ENCODE measurements at regions not wholly inside any gene's neighbourhood (a gene's known extent, or its start where the extent isn't known, plus 50 kb on each side); places are given as distances from the start of the nearest gene placed in this dataset.

- ATAC-seq (peak; percentile 89), DNase-seq (ENCODE audit: low spot score) (no peak)
- ChIA-PET CTCF (interaction anchor here (0.7 to 1.9 kb wide), 2 partner anchors 108 to 744 kb away, joined by 3 to 4 read pairs; no protein-coding TSS in a partner anchor), POLR2A (no interaction called here)
- H3K9me3 Mint-ChIP-seq: peaks cover 5% of the 10 kb centered on the region; the same call in 1 of the 2 replicates
- TF ChIP-seq SP1 (CRISPR knock-in tag; conservative IDR thresholded peaks at IDR 0.05) (0 out of 2 replicates have a peak, but pooled peaks have one; percentile 26), SOX15 (CRISPR knock-in tag; IDR thresholded peaks at IDR 0.05) (no peak), ARID4B (CRISPR knock-in tag; IDR thresholded peaks at IDR 0.05; ENCODE audit: borderline replicate concordance) (no peak), MYBL2 (CRISPR knock-in tag; IDR thresholded peaks at IDR 0.05) (no peak), ZNF423 (CRISPR knock-in tag; IDR thresholded peaks at IDR 0.05) (0 out of 2 replicates have a peak, but pooled peaks have one; percentile 16), HMGA2 (CRISPR knock-in tag; IDR thresholded peaks at IDR 0.05) (no peak), ATF6 (CRISPR knock-in tag; IDR thresholded peaks at IDR 0.05) (no peak)
- peak overlapping the region; percentile 35 for H3K27ac Mint-ChIP-seq
- no peak overlapping the region; the same call in 1 of the 2 replicates for H3K4me3 Mint-ChIP-seq
- no peaks in the 10 kb centered on the region for H3K36me3 Mint-ChIP-seq
- H3K27me3 Mint-ChIP-seq (ENCODE audit: low read depth): peaks cover 9% of the 10 kb centered on the region; the same call in 1 of the 2 replicates
- H3K4me1 Mint-ChIP-seq: peaks cover 32% of the 10 kb centered on the region
Measured at GRCh38 chr3:65277798-65278197, 590.0 kb upstream of the ADAMTS9 start.

- peaks cover 4% of the 10 kb centered on the region for H3K9me3 Mint-ChIP-seq
- no peak for DNase-seq (ENCODE audit: low spot score)
- POLR2A ChIA-PET: no interaction called here
- TF ChIP-seq ZNF396 (CRISPR knock-in tag; IDR thresholded peaks at IDR 0.05; ENCODE audit: borderline replicate concordance) (no peak), STAT6 (CRISPR knock-in tag; conservative IDR thresholded peaks at IDR 0.05; ENCODE audit: low read depth) (no peak), PRDM15 (CRISPR knock-in tag; IDR thresholded peaks at IDR 0.05) (no peak), OVOL2 (CRISPR knock-in tag; IDR thresholded peaks at IDR 0.05; ENCODE audit: borderline replicate concordance) (no peak), ETV6 (CRISPR knock-in tag; IDR thresholded peaks at IDR 0.05) (no peak), ZNF317 (CRISPR knock-in tag; IDR thresholded peaks at IDR 0.05; ENCODE audit: borderline replicate concordance, low read depth) (no peak), ATF2 (CRISPR knock-in tag; IDR thresholded peaks at IDR 0.05; ENCODE audit: borderline replicate concordance, low read depth) (no peak), FOXP1 (CRISPR knock-in tag; IDR thresholded peaks at IDR 0.05; ENCODE audit: borderline replicate concordance) (no peak), ZNF281 (CRISPR knock-in tag; IDR thresholded peaks at IDR 0.05) (no peak)
Measured at GRCh38 chr3:65276551-65276950, 588.8 kb upstream of the ADAMTS9 start.

More at GRCh38 chr3:65276551-65276950, 588.8 kb upstream of the ADAMTS9 start:
- peaks cover 9% of the 10 kb centered on the region; the same call in 1 of the 2 replicates for H3K27me3 Mint-ChIP-seq (ENCODE audit: low read depth)
- CTCF ChIA-PET: interaction anchor here (0.6 to 1.9 kb wide), 5 partner anchors 58 to 746 kb away, joined by 3 to 4 read pairs (median 3); no protein-coding TSS in a partner anchor
- H3K36me3 Mint-ChIP-seq: no peaks in the 10 kb centered on the region
- no peak overlapping the region for H3K4me3 Mint-ChIP-seq
- peaks cover 32% of the 10 kb centered on the region for H3K4me1 Mint-ChIP-seq
- no peak for ATAC-seq
- no peak overlapping the region for H3K27ac Mint-ChIP-seq

Data from WTC11 (cell line).